SK-N-SH (cell line): ENCODE measurements at regions not wholly inside any gene's neighbourhood (a gene's known extent, or its start where the extent isn't known, plus 50 kb on each side); places are given as distances from the start of the nearest gene placed in this dataset.

ENCODE experiments used
- CTCF ChIA-PET: fragments of 300-600, 350-600 bp; formaldehyde crosslinking; extraction: SDS; loops from one replicate; lab custom pipeline; 2021; lab: Yijun Ruan, JAX
- POLR2A ChIA-PET: fragments of 350-600 bp; sonication (Branson Sonifier 250); formaldehyde crosslinking; extraction: SDS; loops from one replicate; lab custom pipeline; 2020; ENCODE audit warnings: antibody characterized with exemption, inconsistent platforms; lab: Yijun Ruan, JAX
- DNase-seq: peaks from one replicate; pipeline ENCODE4 v3.0.0; 2012
- H2AFZ ChIP-seq: fragments of 200-600 bp; sonication (generic); 2 replicates; pipeline ENCODE4 v1.8.1; 2016; ENCODE audit warnings: antibody characterized with exemption, mild to moderate bottlenecking, low read depth
- H3F3A ChIP-seq: fragments of 200-600 bp; sonication (generic); replicated peaks from 2 replicates; pipeline ENCODE3; 2016; ENCODE audit warnings: antibody characterized with exemption, mild to moderate bottlenecking; ENCODE audit not compliant: insufficient read depth
- H3K27ac ChIP-seq, 2 experiments: fragments of 200-500 bp in 1 of 2; fragments of 200-600 bp in 1 of 2; sonication (Bioruptor generic) in 1 of 2; sonication (generic), shearing (Covaris generic) in 1 of 2; 2 replicates each; pipeline versions ENCODE4 v1.5.1 to v1.6.1; 2014 to 2016; ENCODE audit warnings: low read depth in 2 of 2, inconsistent platforms in 1 of 2, low read length in 1 of 2, mild to moderate bottlenecking in 1 of 2, mixed read lengths in 1 of 2
- H3K27me3 ChIP-seq: fragments of 200-600 bp; sonication (generic), shearing (Covaris generic); 2 replicates; pipeline ENCODE4 v1.6.1; 2016; ENCODE audit warnings: mixed run types; ENCODE audit not compliant: insufficient read depth
- H3K36me3 ChIP-seq, 2 experiments: fragments of 200-500 bp in 1 of 2; fragments of 200-600 bp in 1 of 2; sonication (Bioruptor generic) in 1 of 2; sonication (generic) in 1 of 2; replicated peaks in 1 of 2; 2 replicates each; pipeline versions ENCODE3 to v1.5.1; 2014 to 2016; ENCODE audit warnings: low read length in 1 of 2, mild to moderate bottlenecking in 1 of 2; ENCODE audit not compliant: insufficient read depth in 2 of 2, control insufficient read depth in 1 of 2
- H3K4me1 ChIP-seq, 2 experiments: fragments of 200-500 bp in 1 of 2; fragments of 200-600 bp in 1 of 2; sonication (Bioruptor generic) in 1 of 2; sonication (generic), shearing (Covaris generic) in 1 of 2; 2 replicates each; pipeline versions ENCODE4 v1.5.1 to v1.6.1; 2014 to 2016; ENCODE audit warnings: low read depth in 1 of 2, low read length in 1 of 2, mixed run types in 1 of 2; ENCODE audit not compliant: insufficient read depth in 2 of 2, control insufficient read depth in 1 of 2
- H3K4me2 ChIP-seq: fragments of 200-600 bp; sonication (generic), shearing (Covaris generic); 2 replicates; pipeline ENCODE4 v1.6.1; 2017; ENCODE audit warnings: mixed run types
- H3K4me3 ChIP-seq, 2 experiments: fragments of 200-500 bp in 1 of 2; fragments of 200-600 bp in 1 of 2; sonication (Bioruptor generic) in 1 of 2; sonication (generic), shearing (Covaris generic) in 1 of 2; 2 replicates each; pipeline versions ENCODE4 v1.5.1 to v1.8.1; 2014 to 2016; ENCODE audit warnings: low read depth in 2 of 2, inconsistent platforms in 1 of 2, low read length in 1 of 2, mild to moderate bottlenecking in 1 of 2, mixed read lengths in 1 of 2, moderate library complexity in 1 of 2
- H3K79me2 ChIP-seq: fragments of 200-600 bp; sonication (generic); 2 replicates; pipeline ENCODE4 v1.8.1; 2017; ENCODE audit warnings: mild to moderate bottlenecking; ENCODE audit not compliant: insufficient read depth
- H3K9ac ChIP-seq: fragments of 200-600 bp; sonication (generic); 2 replicates; pipeline ENCODE4 v1.6.1; 2017; ENCODE audit warnings: mixed run types
- H3K9me2 ChIP-seq: fragments of 200-600 bp; sonication (generic); 2 replicates; pipeline ENCODE4 v1.6.1; 2017; ENCODE audit warnings: mixed run types
- H3K9me3 ChIP-seq: fragments of 200-600 bp; sonication (generic); 2 replicates; pipeline ENCODE4 v1.6.1; 2017; ENCODE audit warnings: mixed run types, mild to moderate bottlenecking, moderate library complexity
- H4K20me1 ChIP-seq: fragments of 200-600 bp; sonication (generic); 2 replicates; pipeline ENCODE4 v1.6.1; 2017; ENCODE audit warnings: mild to moderate bottlenecking, mixed run types; ENCODE audit not compliant: insufficient read depth
- ELF1 ChIP-seq: IDR thresholded peaks from 2 replicates; pipeline ENCODE4 v1.4.0; 2012
- EP300 ChIP-seq, 2 experiments: IDR thresholded peaks; 2 replicates each; pipeline versions ENCODE4 v1.4.0 to v1.6.1; 2012; ENCODE audit warnings: borderline replicate concordance in 1 of 2, low read depth in 1 of 2, low read length in 1 of 2
- EZH2phosphoT487 ChIP-seq: fragments of 200-600 bp; sonication (generic); IDR thresholded peaks from 2 replicates; pipeline ENCODE4 v1.6.1; 2017; ENCODE audit warnings: low read depth, mixed run types, mild to moderate bottlenecking, antibody characterized with exemption, moderate library complexity, borderline replicate concordance
- GABPA ChIP-seq: IDR thresholded peaks from 2 replicates; pipeline ENCODE4 v1.4.0; 2012; ENCODE audit warnings: low read depth, mild to moderate bottlenecking
- JUND ChIP-seq: IDR thresholded peaks from 2 replicates; pipeline ENCODE4 v1.4.0; 2012
- MXI1 ChIP-seq: IDR thresholded peaks from 2 replicates; pipeline ENCODE4 v1.6.1; 2012; ENCODE audit warnings: mild to moderate bottlenecking, low read depth, low read length, improper control_type of control experiment
- RCOR1 ChIP-seq: fragments of 150-350 bp; IDR thresholded peaks from 2 replicates; pipeline ENCODE4 v1.6.1; 2017; ENCODE audit warnings: antibody characterized with exemption, low read length
- REST ChIP-seq: IDR thresholded peaks from 2 replicates; pipeline ENCODE4 v1.6.1; 2012; ENCODE audit warnings: mild to moderate bottlenecking, low read depth, low read length, moderate library complexity
- RFX5 ChIP-seq: IDR thresholded peaks from 2 replicates; pipeline ENCODE4 v1.6.1; 2012; ENCODE audit warnings: mild to moderate bottlenecking, improper control_type of control experiment, low read length
- SIN3A ChIP-seq: IDR thresholded peaks from 2 replicates; pipeline ENCODE4 v1.6.1; 2012; ENCODE audit warnings: low read depth, mild to moderate bottlenecking, low read length, moderate library complexity, borderline replicate concordance
- TCF12 ChIP-seq: IDR thresholded peaks from 2 replicates; pipeline ENCODE4 v1.4.0; 2012
- USF2 ChIP-seq: fragments of 150-350 bp; IDR thresholded peaks from 2 replicates; pipeline ENCODE4 v1.6.1; 2017; ENCODE audit warnings: antibody characterized with exemption, low read length, low read depth, borderline replicate concordance
- WGBS: methylation state at CpG from one replicate; pipeline ENCODE4 v1.1.6; 2017; ENCODE audit warnings: low lambda C conversion rate; 5-methylcytosine and 5-hydroxymethylcytosine counted together
- TF ChIP-seq, protein P1 (sequence below): IDR thresholded peaks from 2 replicates; pipeline ENCODE4 v1.4.0; 2012; ENCODE audit warnings: low read depth
- TF ChIP-seq, protein P2 (sequence below): IDR thresholded peaks from 2 replicates; pipeline ENCODE4; 2012
- TF ChIP-seq, protein P3 (sequence below): fragments of 150-350 bp; IDR thresholded peaks from 2 replicates; pipeline ENCODE4 v1.6.1; 2016; ENCODE audit warnings: mild to moderate bottlenecking, low read depth, low read length
- TF ChIP-seq, protein P4 (sequence below): IDR thresholded peaks from 2 replicates; pipeline ENCODE4 v1.4.0; 2012; ENCODE audit warnings: low read depth, borderline replicate concordance

DNA sequence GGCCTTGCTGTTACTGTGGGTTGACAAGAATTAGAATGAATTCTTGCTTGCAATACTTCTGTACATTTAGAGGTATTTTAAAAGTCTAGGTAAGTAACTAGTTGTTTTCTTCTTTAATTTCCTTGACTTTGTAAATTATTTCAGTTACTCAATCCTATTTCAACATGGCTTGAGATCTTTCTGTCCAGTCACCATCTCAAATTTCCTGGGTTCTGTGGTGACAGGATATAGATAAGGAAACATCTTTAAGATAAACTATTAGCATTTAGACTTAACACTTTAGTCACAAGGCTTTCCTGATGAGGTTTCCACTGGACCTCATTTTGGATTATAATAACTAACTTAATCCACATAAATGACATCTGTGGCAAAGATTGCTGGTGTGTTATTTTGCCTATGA, 195.9 kb upstream of the DPH6 start:
- Histone ChIP-seq H3K4me3 (no peak overlapping the region), H3K79me2 (no peaks in the 10 kb centered on the region), H3K4me2 (no peak overlapping the region), H3K36me3 (no peaks in the 10 kb centered on the region), H3K27ac (no peak overlapping the region), H3K27me3 (no peaks in the 10 kb centered on the region), H3K9me3 (0 out of 2 replicates have a peak, but pooled peaks cover 5% of the 10 kb centered on the region), H3K9ac (no peak overlapping the region), H2AFZ (no peak overlapping the region), H3K9me2 (no peaks in the 10 kb centered on the region), H3K4me1 (peaks cover 11 to 14% of the 10 kb centered on the region in 2 experiments; a peak in 3 of 4 replicates), H4K20me1 (no peaks in the 10 kb centered on the region), H3F3A (no peaks in the 10 kb centered on the region)
- CTCF ChIA-PET = interaction anchor here (1.0 to 4.3 kb wide), 3 partner anchors 10 to 663 kb away, joined by 3 to 24 read pairs (median 4); no protein-coding TSS in a partner anchor
- TF ChIP-seq USF2 (no peak), REST (no peak), GABPA (no peak), MXI1 (no peak), EZH2phosphoT487 (no peak)
- TF ChIP-seq, protein P1, sequence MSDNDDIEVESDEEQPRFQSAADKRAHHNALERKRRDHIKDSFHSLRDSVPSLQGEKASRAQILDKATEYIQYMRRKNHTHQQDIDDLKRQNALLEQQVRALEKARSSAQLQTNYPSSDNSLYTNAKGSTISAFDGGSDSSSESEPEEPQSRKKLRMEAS = no peak
- TF ChIP-seq, protein P2, sequence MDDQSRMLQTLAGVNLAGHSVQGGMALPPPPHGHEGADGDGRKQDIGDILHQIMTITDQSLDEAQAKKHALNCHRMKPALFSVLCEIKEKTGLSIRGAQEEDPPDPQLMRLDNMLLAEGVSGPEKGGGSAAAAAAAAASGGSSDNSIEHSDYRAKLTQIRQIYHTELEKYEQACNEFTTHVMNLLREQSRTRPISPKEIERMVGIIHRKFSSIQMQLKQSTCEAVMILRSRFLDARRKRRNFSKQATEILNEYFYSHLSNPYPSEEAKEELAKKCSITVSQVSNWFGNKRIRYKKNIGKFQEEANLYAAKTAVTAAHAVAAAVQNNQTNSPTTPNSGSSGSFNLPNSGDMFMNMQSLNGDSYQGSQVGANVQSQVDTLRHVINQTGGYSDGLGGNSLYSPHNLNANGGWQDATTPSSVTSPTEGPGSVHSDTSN = no peak
- POLR2A ChIA-PET = no interaction called here
- no peak for DNase-seq

- no peaks in the 10 kb centered on the region for H3K27me3 ChIP-seq
- peaks cover 10 to 11% of the 10 kb centered on the region in 2 experiments; a peak in 3 of 4 replicates for H3K4me1 ChIP-seq
- no peak overlapping the region for H3K4me2 ChIP-seq
- H3F3A ChIP-seq = no peaks in the 10 kb centered on the region
- POLR2A ChIA-PET = no interaction called here
- H3K79me2 ChIP-seq = no peaks in the 10 kb centered on the region
- no peak overlapping the region for H3K27ac ChIP-seq
- H3K9me3 ChIP-seq = 0 out of 2 replicates have a peak, but pooled peaks cover 5% of the 10 kb centered on the region
- H2AFZ ChIP-seq = no peak overlapping the region
- H3K9me2 ChIP-seq = no peaks in the 10 kb centered on the region
- CTCF ChIA-PET = interaction anchor here (4.3 kb wide), 1 partner anchor 8 kb away, joined by 24 read pairs; no protein-coding TSS in a partner anchor
- no peaks in the 10 kb centered on the region for H4K20me1 ChIP-seq
- no peaks in the 10 kb centered on the region for H3K36me3 ChIP-seq
- no peak overlapping the region for H3K9ac ChIP-seq
- H3K4me3 ChIP-seq = no peak overlapping the region
- DNase-seq = no peak
- WGBS = 85% methylated on average over 1 of the region's 1 CpG
- TF ChIP-seq USF2 (no peak), ELF1 (no peak), SIN3A (no peak), MXI1 (no peak), RFX5 (no peak), EP300 (IDR thresholded peaks at IDR 0.05; ENCODE audit: borderline replicate concordance in 1 of 2, low read depth in 1 of 2, low read length in 1 of 2) (no peak), RCOR1 (no peak), TCF12 (no peak), JUND (no peak)
- TF ChIP-seq, protein P3, sequence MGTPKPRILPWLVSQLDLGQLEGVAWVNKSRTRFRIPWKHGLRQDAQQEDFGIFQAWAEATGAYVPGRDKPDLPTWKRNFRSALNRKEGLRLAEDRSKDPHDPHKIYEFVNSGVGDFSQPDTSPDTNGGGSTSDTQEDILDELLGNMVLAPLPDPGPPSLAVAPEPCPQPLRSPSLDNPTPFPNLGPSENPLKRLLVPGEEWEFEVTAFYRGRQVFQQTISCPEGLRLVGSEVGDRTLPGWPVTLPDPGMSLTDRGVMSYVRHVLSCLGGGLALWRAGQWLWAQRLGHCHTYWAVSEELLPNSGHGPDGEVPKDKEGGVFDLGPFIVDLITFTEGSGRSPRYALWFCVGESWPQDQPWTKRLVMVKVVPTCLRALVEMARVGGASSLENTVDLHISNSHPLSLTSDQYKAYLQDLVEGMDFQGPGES = no peak
- TF ChIP-seq, protein P4, sequence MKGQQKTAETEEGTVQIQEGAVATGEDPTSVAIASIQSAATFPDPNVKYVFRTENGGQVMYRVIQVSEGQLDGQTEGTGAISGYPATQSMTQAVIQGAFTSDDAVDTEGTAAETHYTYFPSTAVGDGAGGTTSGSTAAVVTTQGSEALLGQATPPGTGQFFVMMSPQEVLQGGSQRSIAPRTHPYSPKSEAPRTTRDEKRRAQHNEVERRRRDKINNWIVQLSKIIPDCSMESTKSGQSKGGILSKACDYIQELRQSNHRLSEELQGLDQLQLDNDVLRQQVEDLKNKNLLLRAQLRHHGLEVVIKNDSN = no peak
- TF ChIP-seq, protein P2 = no peak
These were observed 197.4 kb upstream of the DPH6 start for GRCh38 chr15:35743321-35743720.
